ENCODE measurements at regions not wholly inside any gene's neighbourhood (a gene's known extent, or its start where the extent isn't known, plus 50 kb on each side); places are given as distances from the start of the nearest gene placed in this dataset.

DNA sequence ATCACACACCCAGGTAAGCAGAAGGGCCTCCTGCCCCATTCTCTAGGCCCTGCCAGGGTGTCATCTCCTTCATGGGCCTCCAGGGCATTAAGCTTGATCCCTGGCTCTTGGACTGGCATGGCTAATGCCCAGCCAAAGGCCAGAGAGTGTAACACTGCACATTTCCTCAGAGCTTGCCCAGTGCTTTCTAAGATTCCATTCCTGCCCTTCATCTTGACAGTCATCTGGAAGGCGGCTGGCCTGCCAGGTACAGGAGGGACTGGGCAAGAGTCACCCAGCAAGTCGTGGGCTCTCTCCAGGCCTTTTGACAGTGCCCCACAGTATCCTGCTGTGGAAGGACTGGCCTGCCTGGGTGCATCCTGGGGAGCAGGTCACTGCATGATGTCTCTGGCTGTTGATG lies 268.9 kb downstream of the HAUS1 start:
- DNase-seq (ENCODE audit: low spot score), result no peak
- H3K4me1 ChIP-seq (ENCODE audit: insufficient read depth, low read length, poor library complexity, severe bottlenecking), result no peaks in the 10 kb centered on the region
- no peak overlapping the region for H3K4me3 ChIP-seq (ENCODE audit: low read depth, low read length, poor library complexity, severe bottlenecking)
- TF ChIP-seq, protein P1, sequence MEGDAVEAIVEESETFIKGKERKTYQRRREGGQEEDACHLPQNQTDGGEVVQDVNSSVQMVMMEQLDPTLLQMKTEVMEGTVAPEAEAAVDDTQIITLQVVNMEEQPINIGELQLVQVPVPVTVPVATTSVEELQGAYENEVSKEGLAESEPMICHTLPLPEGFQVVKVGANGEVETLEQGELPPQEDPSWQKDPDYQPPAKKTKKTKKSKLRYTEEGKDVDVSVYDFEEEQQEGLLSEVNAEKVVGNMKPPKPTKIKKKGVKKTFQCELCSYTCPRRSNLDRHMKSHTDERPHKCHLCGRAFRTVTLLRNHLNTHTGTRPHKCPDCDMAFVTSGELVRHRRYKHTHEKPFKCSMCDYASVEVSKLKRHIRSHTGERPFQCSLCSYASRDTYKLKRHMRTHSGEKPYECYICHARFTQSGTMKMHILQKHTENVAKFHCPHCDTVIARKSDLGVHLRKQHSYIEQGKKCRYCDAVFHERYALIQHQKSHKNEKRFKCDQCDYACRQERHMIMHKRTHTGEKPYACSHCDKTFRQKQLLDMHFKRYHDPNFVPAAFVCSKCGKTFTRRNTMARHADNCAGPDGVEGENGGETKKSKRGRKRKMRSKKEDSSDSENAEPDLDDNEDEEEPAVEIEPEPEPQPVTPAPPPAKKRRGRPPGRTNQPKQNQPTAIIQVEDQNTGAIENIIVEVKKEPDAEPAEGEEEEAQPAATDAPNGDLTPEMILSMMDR (conservative IDR thresholded peaks at IDR 0.05; ENCODE audit: low read depth, low read length), result no peak
- no peak for TF ChIP-seq EZH2 (IDR thresholded peaks at IDR 0.05; ENCODE audit: borderline replicate concordance, low read depth, low read length, poor library complexity, severe bottlenecking)
- no peak overlapping the region for H3K27ac ChIP-seq (ENCODE audit: low read depth, low read length, poor library complexity, severe bottlenecking)
- H3K27me3 ChIP-seq (replicated peaks; ENCODE audit: insufficient read depth, low read depth, low read length, poor library complexity), result no peaks in the 10 kb centered on the region
- no peaks in the 10 kb centered on the region for H3K9me3 ChIP-seq (ENCODE audit: low read depth, low read length, poor library complexity, severe bottlenecking)
- H3K36me3 ChIP-seq (ENCODE audit: insufficient read depth, low read length, poor library complexity, severe bottlenecking), result no peaks in the 10 kb centered on the region
- BruUV-seq (replicated peaks), result no TSS peak
- ChIA-PET POLR2A (ENCODE audit: low non-redundant PET) (no interaction called here), CTCF (no interaction called here)
- intact Hi-C loops (cut with micrococcal nuclease; ENCODE audit: unreplicated experiment), result no loop called here

DNA sequence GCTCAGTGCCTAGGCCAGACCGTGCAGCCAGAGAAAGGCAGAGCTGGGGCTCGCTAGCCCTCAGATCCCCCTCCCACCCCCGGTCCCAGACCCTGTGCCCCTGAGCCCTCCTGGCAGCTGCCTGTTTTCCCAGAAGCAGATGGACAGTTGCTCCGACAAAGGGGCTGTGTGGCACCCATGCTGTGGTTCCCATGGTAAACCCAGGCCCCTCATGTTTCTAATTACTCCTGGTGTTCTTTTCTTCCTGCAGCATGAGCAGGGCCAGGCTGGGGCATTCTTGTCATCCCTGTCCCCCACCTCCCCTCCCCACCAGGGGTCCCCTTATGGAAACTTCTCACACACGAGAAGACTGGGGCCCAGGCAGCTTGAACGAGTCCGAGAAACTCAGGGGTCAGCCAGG lies 269.6 kb downstream of the HAUS1 start:
- no peaks in the 10 kb centered on the region for H3K4me1 ChIP-seq (ENCODE audit: insufficient read depth, low read length, poor library complexity, severe bottlenecking)
- intact Hi-C loops (cut with micrococcal nuclease; ENCODE audit: unreplicated experiment), result no loop called here
- H3K36me3 ChIP-seq (ENCODE audit: insufficient read depth, low read length, poor library complexity, severe bottlenecking), result no peaks in the 10 kb centered on the region
- no peak for DNase-seq (ENCODE audit: low spot score)
- TF ChIP-seq EZH2 (IDR thresholded peaks at IDR 0.05; ENCODE audit: borderline replicate concordance, low read depth, low read length, poor library complexity, severe bottlenecking), result no peak
- TF ChIP-seq, protein P1 (conservative IDR thresholded peaks at IDR 0.05; ENCODE audit: low read depth, low read length), result no peak
- BruUV-seq (replicated peaks), result no TSS peak
- no peak overlapping the region for H3K27ac ChIP-seq (ENCODE audit: low read depth, low read length, poor library complexity, severe bottlenecking)
- H3K4me3 ChIP-seq (ENCODE audit: low read depth, low read length, poor library complexity, severe bottlenecking), result no peak overlapping the region
- no peaks in the 10 kb centered on the region for H3K27me3 ChIP-seq (replicated peaks; ENCODE audit: insufficient read depth, low read depth, low read length, poor library complexity)
- POLR2A ChIA-PET (ENCODE audit: low non-redundant PET), result no interaction called here
- CTCF ChIA-PET, result no interaction called here
- no peaks in the 10 kb centered on the region for H3K9me3 ChIP-seq (ENCODE audit: low read depth, low read length, poor library complexity, severe bottlenecking)

GRCh38 chr18:46374850-46375249 lies 270.7 kb downstream of the HAUS1 start:
- ChIA-PET CTCF (no interaction called here), POLR2A (ENCODE audit: low non-redundant PET) (no interaction called here)
- H3K4me3 ChIP-seq (ENCODE audit: low read depth, low read length, poor library complexity, severe bottlenecking), result no peak overlapping the region
- no peaks in the 10 kb centered on the region for H3K9me3 ChIP-seq (ENCODE audit: low read depth, low read length, poor library complexity, severe bottlenecking)
- no peaks in the 10 kb centered on the region for H3K27me3 ChIP-seq (replicated peaks; ENCODE audit: insufficient read depth, low read depth, low read length, poor library complexity)
- no peak overlapping the region for H3K27ac ChIP-seq (ENCODE audit: low read depth, low read length, poor library complexity, severe bottlenecking)
- no TSS peak for BruUV-seq (replicated peaks)
- no peak for TF ChIP-seq EZH2 (IDR thresholded peaks at IDR 0.05; ENCODE audit: borderline replicate concordance, low read depth, low read length, poor library complexity, severe bottlenecking)
- TF ChIP-seq, protein P1 (conservative IDR thresholded peaks at IDR 0.05; ENCODE audit: low read depth, low read length), result no peak
- H3K4me1 ChIP-seq (ENCODE audit: insufficient read depth, low read length, poor library complexity, severe bottlenecking), result no peaks in the 10 kb centered on the region
- intact Hi-C loops (cut with micrococcal nuclease; ENCODE audit: unreplicated experiment), result no loop called here
- no peak for DNase-seq (ENCODE audit: low spot score)
- no peaks in the 10 kb centered on the region for H3K36me3 ChIP-seq (ENCODE audit: insufficient read depth, low read length, poor library complexity, severe bottlenecking)

All from A673 (cell line).